SK-N-SH (cell line): ENCODE measurements at regions not wholly inside any gene's neighbourhood (a gene's known extent, or its start where the extent isn't known, plus 50 kb on each side); places are given as distances from the start of the nearest gene placed in this dataset.

Experiments used
- CTCF ChIA-PET: fragments of 300-600, 350-600 bp; formaldehyde crosslinking; extraction: SDS; loops from one replicate; lab custom pipeline; 2021; lab: Yijun Ruan, JAX
- POLR2A ChIA-PET: fragments of 350-600 bp; sonication (Branson Sonifier 250); formaldehyde crosslinking; extraction: SDS; loops from one replicate; lab custom pipeline; 2020; ENCODE audit warnings: antibody characterized with exemption, inconsistent platforms; lab: Yijun Ruan, JAX
- DNase-seq: peaks from one replicate; pipeline ENCODE4 v3.0.0; 2012
- H2AFZ ChIP-seq: fragments of 200-600 bp; sonication (generic); 2 replicates; pipeline ENCODE4 v1.8.1; 2016; ENCODE audit warnings: antibody characterized with exemption, mild to moderate bottlenecking, low read depth
- H3F3A ChIP-seq: fragments of 200-600 bp; sonication (generic); replicated peaks from 2 replicates; pipeline ENCODE3; 2016; ENCODE audit warnings: antibody characterized with exemption, mild to moderate bottlenecking; ENCODE audit not compliant: insufficient read depth
- H3K27ac ChIP-seq, 2 experiments: fragments of 200-500 bp in 1 of 2; fragments of 200-600 bp in 1 of 2; sonication (Bioruptor generic) in 1 of 2; sonication (generic), shearing (Covaris generic) in 1 of 2; 2 replicates each; pipeline versions ENCODE4 v1.5.1 to v1.6.1; 2014 to 2016; ENCODE audit warnings: low read depth in 2 of 2, inconsistent platforms in 1 of 2, low read length in 1 of 2, mild to moderate bottlenecking in 1 of 2, mixed read lengths in 1 of 2
- H3K27me3 ChIP-seq: fragments of 200-600 bp; sonication (generic), shearing (Covaris generic); 2 replicates; pipeline ENCODE4 v1.6.1; 2016; ENCODE audit warnings: mixed run types; ENCODE audit not compliant: insufficient read depth
- H3K36me3 ChIP-seq, 2 experiments: fragments of 200-500 bp in 1 of 2; fragments of 200-600 bp in 1 of 2; sonication (Bioruptor generic) in 1 of 2; sonication (generic) in 1 of 2; replicated peaks in 1 of 2; 2 replicates each; pipeline versions ENCODE3 to v1.5.1; 2014 to 2016; ENCODE audit warnings: low read length in 1 of 2, mild to moderate bottlenecking in 1 of 2; ENCODE audit not compliant: insufficient read depth in 2 of 2, control insufficient read depth in 1 of 2
- H3K4me1 ChIP-seq, 2 experiments: fragments of 200-500 bp in 1 of 2; fragments of 200-600 bp in 1 of 2; sonication (Bioruptor generic) in 1 of 2; sonication (generic), shearing (Covaris generic) in 1 of 2; 2 replicates each; pipeline versions ENCODE4 v1.5.1 to v1.6.1; 2014 to 2016; ENCODE audit warnings: low read depth in 1 of 2, low read length in 1 of 2, mixed run types in 1 of 2; ENCODE audit not compliant: insufficient read depth in 2 of 2, control insufficient read depth in 1 of 2
- H3K4me2 ChIP-seq: fragments of 200-600 bp; sonication (generic), shearing (Covaris generic); 2 replicates; pipeline ENCODE4 v1.6.1; 2017; ENCODE audit warnings: mixed run types
- H3K4me3 ChIP-seq, 2 experiments: fragments of 200-500 bp in 1 of 2; fragments of 200-600 bp in 1 of 2; sonication (Bioruptor generic) in 1 of 2; sonication (generic), shearing (Covaris generic) in 1 of 2; 2 replicates each; pipeline versions ENCODE4 v1.5.1 to v1.8.1; 2014 to 2016; ENCODE audit warnings: low read depth in 2 of 2, inconsistent platforms in 1 of 2, low read length in 1 of 2, mild to moderate bottlenecking in 1 of 2, mixed read lengths in 1 of 2, moderate library complexity in 1 of 2
- H3K79me2 ChIP-seq: fragments of 200-600 bp; sonication (generic); 2 replicates; pipeline ENCODE4 v1.8.1; 2017; ENCODE audit warnings: mild to moderate bottlenecking; ENCODE audit not compliant: insufficient read depth
- H3K9ac ChIP-seq: fragments of 200-600 bp; sonication (generic); 2 replicates; pipeline ENCODE4 v1.6.1; 2017; ENCODE audit warnings: mixed run types
- H3K9me2 ChIP-seq: fragments of 200-600 bp; sonication (generic); 2 replicates; pipeline ENCODE4 v1.6.1; 2017; ENCODE audit warnings: mixed run types
- H3K9me3 ChIP-seq: fragments of 200-600 bp; sonication (generic); 2 replicates; pipeline ENCODE4 v1.6.1; 2017; ENCODE audit warnings: mixed run types, mild to moderate bottlenecking, moderate library complexity
- H4K20me1 ChIP-seq: fragments of 200-600 bp; sonication (generic); 2 replicates; pipeline ENCODE4 v1.6.1; 2017; ENCODE audit warnings: mild to moderate bottlenecking, mixed run types; ENCODE audit not compliant: insufficient read depth
- EP300 ChIP-seq, 2 experiments: IDR thresholded peaks; 2 replicates each; pipeline versions ENCODE4 v1.4.0 to v1.6.1; 2012; ENCODE audit warnings: borderline replicate concordance in 1 of 2, low read depth in 1 of 2, low read length in 1 of 2
- EZH2phosphoT487 ChIP-seq: fragments of 200-600 bp; sonication (generic); IDR thresholded peaks from 2 replicates; pipeline ENCODE4 v1.6.1; 2017; ENCODE audit warnings: low read depth, mixed run types, mild to moderate bottlenecking, antibody characterized with exemption, moderate library complexity, borderline replicate concordance
- FOXJ3 ChIP-seq: sonication (generic); formaldehyde crosslinking; IDR thresholded peaks from 2 replicates; pipeline ENCODE4 v1.5.1; 2020; ENCODE audit warnings: mild to moderate bottlenecking, missing genetic modification reagents
- GABPA ChIP-seq: IDR thresholded peaks from 2 replicates; pipeline ENCODE4 v1.4.0; 2012; ENCODE audit warnings: low read depth, mild to moderate bottlenecking
- NRF1 ChIP-seq: IDR thresholded peaks from 2 replicates; pipeline ENCODE4 v1.6.1; 2012; ENCODE audit warnings: low read depth, mild to moderate bottlenecking, low read length
- RAD21 ChIP-seq: IDR thresholded peaks from 2 replicates; pipeline ENCODE4 v1.6.1; 2012; ENCODE audit warnings: mild to moderate bottlenecking, low read length
- RXRA ChIP-seq: IDR thresholded peaks from 2 replicates; pipeline ENCODE4 v1.4.0; 2012; ENCODE audit warnings: low read depth, mild to moderate bottlenecking, borderline replicate concordance
- SMC3 ChIP-seq: IDR thresholded peaks from 2 replicates; pipeline ENCODE4 v1.6.1; 2012; ENCODE audit warnings: low read depth, low read length, improper control_type of control experiment
- TAF1 ChIP-seq: IDR thresholded peaks from 2 replicates; pipeline ENCODE4 v1.6.1; 2012; ENCODE audit warnings: low read depth, mild to moderate bottlenecking, low read length, moderate library complexity, borderline replicate concordance
- USF2 ChIP-seq: fragments of 150-350 bp; IDR thresholded peaks from 2 replicates; pipeline ENCODE4 v1.6.1; 2017; ENCODE audit warnings: antibody characterized with exemption, low read length, low read depth, borderline replicate concordance
- YY1 ChIP-seq: IDR thresholded peaks from 2 replicates; pipeline ENCODE4 v1.4.0; 2012; ENCODE audit warnings: low read depth, mild to moderate bottlenecking
- WGBS: methylation state at CpG from one replicate; pipeline ENCODE4 v1.1.6; 2017; ENCODE audit warnings: low lambda C conversion rate; 5-methylcytosine and 5-hydroxymethylcytosine counted together
- TF ChIP-seq, protein P1 (sequence below): IDR thresholded peaks from 2 replicates; pipeline ENCODE4; 2012
- TF ChIP-seq, protein P2 (sequence below): fragments of 200-600 bp; sonication (generic); IDR thresholded peaks from 2 replicates; pipeline ENCODE4 v1.6.1; 2017; ENCODE audit warnings: antibody characterized with exemption, mild to moderate bottlenecking, moderate library complexity

DNA sequence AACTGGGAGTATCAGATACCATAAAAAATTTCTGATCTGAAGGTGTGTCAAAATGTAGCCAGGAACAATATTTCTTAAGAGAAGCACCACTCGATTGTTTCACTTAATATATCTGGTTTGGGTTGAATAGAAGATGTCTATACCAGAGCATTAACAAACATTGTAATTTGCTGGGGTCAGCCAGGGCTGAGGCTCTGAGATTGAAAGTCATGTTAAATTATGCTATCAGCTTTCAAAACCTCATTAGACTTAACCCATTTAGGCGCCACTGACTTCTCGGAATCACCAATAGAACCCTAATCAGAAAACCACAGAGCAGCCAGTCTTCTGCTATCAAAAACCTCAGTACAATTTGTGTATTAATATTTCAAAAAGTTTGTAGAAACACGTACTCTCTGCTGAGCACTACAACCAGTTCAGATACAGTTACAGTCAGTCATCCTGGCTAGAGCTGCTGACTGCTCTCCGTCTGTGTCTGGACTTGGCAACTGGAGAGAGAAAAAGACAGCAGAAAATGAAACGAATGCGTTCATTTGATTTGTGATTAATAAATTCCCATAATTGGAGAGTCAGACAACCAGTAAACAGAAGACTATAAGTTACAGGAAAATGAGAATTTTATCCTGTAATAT is 848.6 kb upstream of the PABPC4L start (continued):
- TF ChIP-seq YY1, result no peak
- no peak for TF ChIP-seq RAD21
- TF ChIP-seq, protein P1, sequence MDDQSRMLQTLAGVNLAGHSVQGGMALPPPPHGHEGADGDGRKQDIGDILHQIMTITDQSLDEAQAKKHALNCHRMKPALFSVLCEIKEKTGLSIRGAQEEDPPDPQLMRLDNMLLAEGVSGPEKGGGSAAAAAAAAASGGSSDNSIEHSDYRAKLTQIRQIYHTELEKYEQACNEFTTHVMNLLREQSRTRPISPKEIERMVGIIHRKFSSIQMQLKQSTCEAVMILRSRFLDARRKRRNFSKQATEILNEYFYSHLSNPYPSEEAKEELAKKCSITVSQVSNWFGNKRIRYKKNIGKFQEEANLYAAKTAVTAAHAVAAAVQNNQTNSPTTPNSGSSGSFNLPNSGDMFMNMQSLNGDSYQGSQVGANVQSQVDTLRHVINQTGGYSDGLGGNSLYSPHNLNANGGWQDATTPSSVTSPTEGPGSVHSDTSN, result no peak
- no peak for TF ChIP-seq NRF1
- no peak for TF ChIP-seq EP300 (IDR thresholded peaks at IDR 0.05; ENCODE audit: borderline replicate concordance in 1 of 2, low read depth in 1 of 2, low read length in 1 of 2)
- no peak for TF ChIP-seq RXRA
- TF ChIP-seq USF2, result no peak
- no peak for TF ChIP-seq SMC3
- TF ChIP-seq EZH2phosphoT487, result no peak

GRCh38 chr4:135032670-135033069 is 831.1 kb upstream of the PABPC4L start:
- H3F3A ChIP-seq, result no peaks in the 10 kb centered on the region
- H3K9me3 ChIP-seq, result no peaks in the 10 kb centered on the region
- no peak overlapping the region for H3K4me2 ChIP-seq
- H4K20me1 ChIP-seq, result no peaks in the 10 kb centered on the region
- H3K36me3 ChIP-seq, result no peaks in the 10 kb centered on the region
- WGBS, result 7% methylated on average over 1 of the region's 1 CpG
- ChIA-PET POLR2A (no interaction called here), CTCF (no interaction called here)
- no peak overlapping the region for H3K27ac ChIP-seq
- H3K79me2 ChIP-seq, result no peaks in the 10 kb centered on the region
- DNase-seq, result no peak
- H3K4me1 ChIP-seq, result no peaks in the 10 kb centered on the region
- H2AFZ ChIP-seq, result no peak overlapping the region
- no peak for TF ChIP-seq GABPA
- no peak for TF ChIP-seq TAF1
- H3K9me2 ChIP-seq, result no peaks in the 10 kb centered on the region; the same call in 1 of the 2 replicates
- no peak overlapping the region for H3K9ac ChIP-seq
- H3K4me3 ChIP-seq, result no peak overlapping the region
- no peaks in the 10 kb centered on the region for H3K27me3 ChIP-seq

DNA sequence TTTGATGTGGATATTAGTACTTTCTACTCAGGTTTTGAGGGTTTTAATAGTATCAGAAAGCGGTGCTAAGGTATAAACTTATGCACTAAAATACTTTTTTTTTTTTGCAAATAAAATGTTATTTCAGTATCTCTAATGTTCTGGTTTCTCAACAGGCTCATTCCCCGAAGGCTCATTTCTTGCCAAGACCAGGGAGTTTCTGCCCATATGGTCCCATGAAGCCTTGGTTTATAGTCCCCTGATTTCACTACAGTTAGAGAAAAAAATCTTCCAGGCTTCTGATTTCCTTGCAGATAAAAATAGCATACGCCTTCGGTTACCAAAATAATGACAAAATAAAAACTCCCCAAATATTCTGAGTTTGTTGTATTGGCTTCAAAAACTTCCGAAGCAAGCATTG is 814.2 kb upstream of the PABPC4L start:
- Histone ChIP-seq H3K9me3 (no peaks in the 10 kb centered on the region), H3K79me2 (no peaks in the 10 kb centered on the region), H3K9ac (no peak overlapping the region), H2AFZ (no peak overlapping the region), H4K20me1 (no peaks in the 10 kb centered on the region), H3K27ac (no peak overlapping the region), H3F3A (no peaks in the 10 kb centered on the region), H3K27me3 (no peaks in the 10 kb centered on the region), H3K4me1 (no peaks in the 10 kb centered on the region; a peak in 1 of 4 replicates), H3K36me3 (no peaks in the 10 kb centered on the region), H3K9me2 (no peaks in the 10 kb centered on the region), H3K4me3 (no peak overlapping the region), H3K4me2 (no peak overlapping the region)
- DNase-seq, result no peak
- 20% methylated on average over 5 of the region's 5 CpGs for WGBS
- POLR2A ChIA-PET, result no interaction called here
- TF ChIP-seq, protein P1, result no peak
- TF ChIP-seq SMC3 (no peak), RAD21 (no peak), FOXJ3 (CRISPR knock-in tag) (no peak), YY1 (no peak), NRF1 (no peak)
- TF ChIP-seq, protein P2, sequence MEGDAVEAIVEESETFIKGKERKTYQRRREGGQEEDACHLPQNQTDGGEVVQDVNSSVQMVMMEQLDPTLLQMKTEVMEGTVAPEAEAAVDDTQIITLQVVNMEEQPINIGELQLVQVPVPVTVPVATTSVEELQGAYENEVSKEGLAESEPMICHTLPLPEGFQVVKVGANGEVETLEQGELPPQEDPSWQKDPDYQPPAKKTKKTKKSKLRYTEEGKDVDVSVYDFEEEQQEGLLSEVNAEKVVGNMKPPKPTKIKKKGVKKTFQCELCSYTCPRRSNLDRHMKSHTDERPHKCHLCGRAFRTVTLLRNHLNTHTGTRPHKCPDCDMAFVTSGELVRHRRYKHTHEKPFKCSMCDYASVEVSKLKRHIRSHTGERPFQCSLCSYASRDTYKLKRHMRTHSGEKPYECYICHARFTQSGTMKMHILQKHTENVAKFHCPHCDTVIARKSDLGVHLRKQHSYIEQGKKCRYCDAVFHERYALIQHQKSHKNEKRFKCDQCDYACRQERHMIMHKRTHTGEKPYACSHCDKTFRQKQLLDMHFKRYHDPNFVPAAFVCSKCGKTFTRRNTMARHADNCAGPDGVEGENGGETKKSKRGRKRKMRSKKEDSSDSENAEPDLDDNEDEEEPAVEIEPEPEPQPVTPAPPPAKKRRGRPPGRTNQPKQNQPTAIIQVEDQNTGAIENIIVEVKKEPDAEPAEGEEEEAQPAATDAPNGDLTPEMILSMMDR, result no peak
- CTCF ChIA-PET, result no interaction called here
